K562 (cell line): ENCODE measurements at regions not wholly inside any gene's neighbourhood (a gene's known extent, or its start where the extent isn't known, plus 50 kb on each side); places are given as distances from the start of the nearest gene placed in this dataset.
"Not testable (repeated sequence)": the region's sequence is repeated elsewhere in the genome, so short reads cannot be mapped to it uniquely, and the experiment has no call there.

Experiments used
- ATAC-seq: fragments of 200-7000 bp; cut with Tn5 transposase; 3 replicates; pipeline ENCODE4 v1.9.1; 2020; ENCODE audit warnings: moderate library complexity
- BruUV-seq: library from RNA; stranded (reverse); fragments of 400-500 nt; replicated peaks from 2 replicates; lab custom pipeline; 2021; lab: Mats Ljungman, UMichigan
- CTCF ChIA-PET: fragments of 300-600 bp; formaldehyde crosslinking; extraction: SDS; loops from one replicate; lab custom pipeline; 2021; ENCODE audit warnings: low intra/inter-chr PET ratio; lab: Yijun Ruan, JAX
- POLR2A ChIA-PET: fragments of 300-600, 350-650 bp; sonication (Branson Sonifier 250); formaldehyde crosslinking; extraction: SDS; loops from one replicate; lab custom pipeline; 2021; ENCODE audit warnings: antibody characterized with exemption, inconsistent platforms; lab: Yijun Ruan, JAX
- DNase-seq, 4 experiments: peaks; one replicate each; pipeline versions ENCODE4 v3.0.0 to v3.0.0-alpha.2; 2011 to 2018; ENCODE audit warnings: low spot score in 3 of 4, mixed read lengths in 3 of 4; ENCODE audit errors: extremely low read depth in 1 of 4
- FAIRE-seq: peaks from 2 replicates; lab custom pipeline; 2011; peaks lifted over from hg19 to GRCh38; lab: Jason Lieb, UNC
- H2AFZ ChIP-seq: 2 replicates; pipeline ENCODE4 v1.6.0; 2011; ENCODE audit warnings: low read depth, low read length, control low read depth, inconsistent platforms
- H3K27ac ChIP-seq: fragments of 200-600 bp; 3 replicates; pipeline ENCODE4 v1.8.0; 2011; ENCODE audit warnings: low read depth, mild to moderate bottlenecking, control low read depth, inconsistent platforms, low read length, moderate library complexity, mixed read lengths; ENCODE audit errors: extremely low read depth
- H3K27me3 ChIP-seq, 2 experiments: fragments of 300-600 bp in 1 of 2; 2 replicates in 1 of 2; 3 replicates in 1 of 2; pipeline versions ENCODE4 v1.6.0 to v1.8.0; 2011; ENCODE audit warnings: inconsistent platforms in 2 of 2, low read length in 2 of 2, mild to moderate bottlenecking in 1 of 2, mixed read lengths in 1 of 2, moderate library complexity in 1 of 2; ENCODE audit not compliant: control insufficient read depth in 2 of 2, insufficient read depth in 2 of 2
- H3K36me3 ChIP-seq: fragments of 300-600 bp; 3 replicates; pipeline ENCODE4 v1.8.0; 2011; ENCODE audit warnings: mild to moderate bottlenecking, low read length, inconsistent platforms; ENCODE audit not compliant: control insufficient read depth, insufficient read depth
- H3K4me1 ChIP-seq, 2 experiments: fragments of 200-600 bp in 1 of 2; replicated peaks in 1 of 2; 2 replicates in 1 of 2; 3 replicates in 1 of 2; pipeline versions ENCODE4 v1.5.1 to v1.8.0; 2011; ENCODE audit warnings: inconsistent platforms in 2 of 2, low read length in 2 of 2, mild to moderate bottlenecking in 1 of 2, mixed read lengths in 1 of 2, moderate library complexity in 1 of 2; ENCODE audit not compliant: control insufficient read depth in 2 of 2, insufficient read depth in 2 of 2
- H3K4me2 ChIP-seq: 2 replicates; pipeline ENCODE4 v1.6.1; 2011; ENCODE audit warnings: low read length, control low read depth, inconsistent platforms, mixed read lengths; ENCODE audit not compliant: insufficient read depth
- H3K4me3 ChIP-seq: fragments of 200-600 bp; sonication (generic), shearing (Covaris generic); 2 replicates; pipeline ENCODE4 v1.5.1; 2016; ENCODE audit warnings: control low read depth, inconsistent platforms
- H3K79me2 ChIP-seq: fragments of 200-600 bp; 3 replicates; pipeline ENCODE4 v1.8.0; 2011; ENCODE audit warnings: low read length, inconsistent platforms; ENCODE audit not compliant: control insufficient read depth, insufficient read depth
- H3K9ac ChIP-seq, 2 experiments: 2 replicates each; pipeline versions ENCODE4 v1.6.0 to v1.6.1; 2011; ENCODE audit warnings: low read depth in 2 of 2, low read length in 2 of 2, control low read depth in 1 of 2, inconsistent platforms in 1 of 2, mild to moderate bottlenecking in 1 of 2, mixed read lengths in 1 of 2; ENCODE audit not compliant: insufficient read depth in 1 of 2
- H3K9me1 ChIP-seq: one replicate; pipeline ENCODE4 v1.6.0; 2011; ENCODE audit warnings: inconsistent platforms, mild to moderate bottlenecking, low read length, moderate library complexity; ENCODE audit not compliant: control insufficient read depth, insufficient read depth
- H3K9me3 ChIP-seq: replicated peaks from 2 replicates; pipeline ENCODE4 v1.5.1; 2011; ENCODE audit warnings: low read depth, low read length, inconsistent platforms; ENCODE audit not compliant: control insufficient read depth, insufficient read depth
- H4K20me1 ChIP-seq: replicated peaks from 2 replicates; pipeline ENCODE4 v1.6.1; 2011; ENCODE audit warnings: low read length, inconsistent platforms, mixed read lengths; ENCODE audit not compliant: control insufficient read depth, insufficient read depth
- C11orf30 ChIP-seq: fragments of 450-650 bp; IDR thresholded peaks from 2 replicates; pipeline ENCODE4 v1.6.1; 2016; ENCODE audit warnings: low read depth, mild to moderate bottlenecking
- NFXL1 ChIP-seq: fragments of 450-650 bp; formaldehyde crosslinking; IDR thresholded peaks from 2 replicates; pipeline ENCODE4 v1.4.0; 2021; ENCODE audit warnings: mild to moderate bottlenecking
- ZNF184 ChIP-seq: sonication (generic); formaldehyde crosslinking; IDR thresholded peaks from 2 replicates; pipeline ENCODE4 v1.5.0; 2020; ENCODE audit warnings: missing genetic modification reagents
- ZNF316 ChIP-seq: fragments of 450-650 bp; IDR thresholded peaks from 2 replicates; pipeline ENCODE4 v1.6.1; 2016
- WGBS: fragments of 100-300 bp; shearing (Covaris generic); methylation state at CpG from one replicate; pipeline ENCODE4 v1.1.6; 2016; ENCODE audit warnings: low coverage, mixed read lengths; ENCODE audit not compliant: insufficient coverage; ENCODE audit errors: missing lambda C conversion rate; 5-methylcytosine and 5-hydroxymethylcytosine counted together
- in situ Hi-C: fragments of 300-500 bp; cut with MboI; formaldehyde crosslinking; loops from 4 replicates; pipeline ENCODE4 v1.15.0; 2018; ENCODE audit warnings: inconsistent platforms, mixed read lengths
- intact Hi-C: fragments of 100-400 bp; cut with micrococcal nuclease; formaldehyde crosslinking; loops from 2 replicates; pipeline ENCODE4 v1.14.2; 2022

- in situ Hi-C loops = no loop called here
- H3K27me3 ChIP-seq = peaks cover 0 to 7% of the 10 kb centered on the region in 2 experiments; a peak in 1 of 5 replicates
- DNase-seq = no peak
- H3K4me3 ChIP-seq = no peak overlapping the region
- POLR2A ChIA-PET = no interaction called here
- intact Hi-C loops = no loop called here
- CTCF ChIA-PET = no interaction called here
- H3K4me1 ChIP-seq = no peaks in the 10 kb centered on the region
- no peak overlapping the region for H2AFZ ChIP-seq
- no peaks in the 10 kb centered on the region for H3K79me2 ChIP-seq
- no TSS peak for BruUV-seq
- no peak overlapping the region for H3K9ac ChIP-seq
- WGBS = 0% methylated on average over 5 of the region's 5 CpGs
- ATAC-seq = no peak
- no peak overlapping the region for H3K4me2 ChIP-seq
- H3K9me3 ChIP-seq = no peaks in the 10 kb centered on the region
- FAIRE-seq = no peak
- H4K20me1 ChIP-seq = no peaks in the 10 kb centered on the region
- no peaks in the 10 kb centered on the region for H3K36me3 ChIP-seq
- 0 out of 2 replicates have a peak, but pooled peaks have one; percentile 6 for TF ChIP-seq C11orf30
- peak; percentile 29; the same call in 1 of the 2 replicates for TF ChIP-seq ZNF316
- no peak for TF ChIP-seq ZNF184
- H3K9me1 ChIP-seq = no peaks in the 10 kb centered on the region
- no peak overlapping the region for H3K27ac ChIP-seq
Observed at GRCh38 chr6:85752602-85753001, 109.9 kb upstream of the SYNCRIP start.

GRCh38 chr6:85751374-85752055, 108.8 kb upstream of the SYNCRIP start:
- Histone ChIP-seq H4K20me1 (no peaks in the 10 kb centered on the region), H3K36me3 (no peaks in the 10 kb centered on the region), H3K4me1 (no peaks in the 10 kb centered on the region), H3K27me3 (peaks cover 0 to 7% of the 10 kb centered on the region in 2 experiments; a peak in 1 of 5 replicates), H3K9ac (no peak overlapping the region), H2AFZ (no peak overlapping the region), H3K79me2 (no peaks in the 10 kb centered on the region), H3K4me2 (no peak overlapping the region), H3K4me3 (no peak overlapping the region), H3K27ac (no peak overlapping the region), H3K9me1 (no peaks in the 10 kb centered on the region), H3K9me3 (no peaks in the 10 kb centered on the region)
- in situ Hi-C loops (no loop called here), intact Hi-C loops (no loop called here)
- WGBS = 0% methylated on average over 5 of the region's 5 CpGs
- BruUV-seq = no TSS peak
- ChIA-PET CTCF (no interaction called here), POLR2A (no interaction called here)
- no peak for ATAC-seq
- TF ChIP-seq NFXL1 (CRISPR knock-in tag) = no peak
- FAIRE-seq = no peak
- DNase-seq = no peak

GRCh38 chr6:85750146-85750545, 107.5 kb upstream of the SYNCRIP start:
- intact Hi-C loops, H3K9me1 ChIP-seq, BruUV-seq, H3K27me3 ChIP-seq, H3K9ac ChIP-seq, H3K27ac ChIP-seq, H3K79me2 ChIP-seq, H4K20me1 ChIP-seq, in situ Hi-C loops, H3K4me3 ChIP-seq, DNase-seq, H3K4me2 ChIP-seq, H3K9me3 ChIP-seq, H3K4me1 ChIP-seq, FAIRE-seq, CTCF ChIA-PET, H3K36me3 ChIP-seq, ATAC-seq, H2AFZ ChIP-seq: not testable (repeated sequence)
- POLR2A ChIA-PET = interaction anchor here (0.6 kb wide), 1 partner anchor 17 kb away, joined by 3 read pairs; no protein-coding TSS in a partner anchor
- WGBS = 0% methylated on average over 2 of the region's 2 CpGs
